ENCODE measurements at regions not wholly inside any gene's neighbourhood (a gene's known extent, or its start where the extent isn't known, plus 50 kb on each side); places are given as distances from the start of the nearest gene placed in this dataset.

GRCh38 chr20:17797161-17797560, 97.4 kb downstream of the BANF2 start:
- no peaks in the 10 kb centered on the region for H3K36me3 Mint-ChIP-seq
- H3K27ac Mint-ChIP-seq, result no peak overlapping the region
- ChIA-PET POLR2A (interaction anchor here in 1 of 2 donors (0.6 kb wide), 1 partner anchor 50 kb away, joined by 3 read pairs; no protein-coding TSS in a partner anchor), CTCF (no interaction called here)
- 7% methylated on average over 2 of the region's 3 CpGs for WGBS (ENCODE audit: insufficient coverage)
- peaks cover 5 to 9% (median 7%) of the 10 kb centered on the region in 3 donors for H3K9me3 Mint-ChIP-seq
- Histone ChIP-seq H3K36me3 (ENCODE audit: control insufficient read depth in 2 of 2, extremely low read depth in 1 of 2, insufficient read depth in 1 of 2, low read length in 1 of 2) (no peaks in the 10 kb centered on the region), H3K27ac (ENCODE audit: low read length) (no peak overlapping the region), H3K4me3 (ENCODE audit: control insufficient read depth in 1 of 2, extremely low read depth in 1 of 2, low read length in 1 of 2) (no peak overlapping the region), H3K4me1 (ENCODE audit: control insufficient read depth in 1 of 2, extremely low read depth in 1 of 2, insufficient read depth in 2 of 2, low read length in 2 of 2) (no peaks in the 10 kb centered on the region), H3K27me3 (replicated peaks in 1 of 2; ENCODE audit: control insufficient read depth in 2 of 2, extremely low read depth in 1 of 2, insufficient read depth in 2 of 2, low read length in 1 of 2) (peaks cover 0 to 4% of the 10 kb centered on the region in 2 experiments), H3K9me3 (no peaks in the 10 kb centered on the region)
- DNase-seq (no peak), ATAC-seq (replicated peaks in 1 of 4) (no peak)
- H3K4me3 Mint-ChIP-seq, result no peak overlapping the region
- peaks cover 21 to 37% of the 10 kb centered on the region in 2 donors for H3K27me3 Mint-ChIP-seq
- peaks cover 2 to 10% (median 9%) of the 10 kb centered on the region in 3 donors for H3K4me1 Mint-ChIP-seq

GRCh38 chr20:17796091-17796563, 96.4 kb downstream of the BANF2 start:
- ATAC-seq (replicated peaks in 1 of 4) (no peak), DNase-seq (no peak)
- peaks cover 2 to 10% (median 9%) of the 10 kb centered on the region in 3 donors for H3K4me1 Mint-ChIP-seq
- Histone ChIP-seq H3K9me3 (no peaks in the 10 kb centered on the region), H3K36me3 (ENCODE audit: control insufficient read depth in 2 of 2, extremely low read depth in 1 of 2, insufficient read depth in 1 of 2, low read length in 1 of 2) (no peaks in the 10 kb centered on the region), H3K27me3 (replicated peaks in 1 of 2; ENCODE audit: control insufficient read depth in 2 of 2, extremely low read depth in 1 of 2, insufficient read depth in 2 of 2, low read length in 1 of 2) (peaks cover 0 to 14% of the 10 kb centered on the region in 2 experiments), H3K4me1 (ENCODE audit: control insufficient read depth in 1 of 2, extremely low read depth in 1 of 2, insufficient read depth in 2 of 2, low read length in 2 of 2) (no peaks in the 10 kb centered on the region), H3K4me3 (ENCODE audit: control insufficient read depth in 1 of 2, extremely low read depth in 1 of 2, low read length in 1 of 2) (no peak overlapping the region), H3K27ac (ENCODE audit: low read length) (no peak overlapping the region)
- no CpG with 5 or more reads among the region's 2 CpGs for WGBS (ENCODE audit: insufficient coverage)
- peaks cover 5 to 9% (median 7%) of the 10 kb centered on the region in 3 donors for H3K9me3 Mint-ChIP-seq
- peaks cover 14 to 40% of the 10 kb centered on the region in 2 donors for H3K27me3 Mint-ChIP-seq
- H3K27ac Mint-ChIP-seq, result no peak overlapping the region
- no peaks in the 10 kb centered on the region for H3K36me3 Mint-ChIP-seq
- ChIA-PET CTCF (no interaction called here), POLR2A (no interaction called here)
- H3K4me3 Mint-ChIP-seq, result no peak overlapping the region

- DNase-seq (no peak), ATAC-seq (replicated peaks in 1 of 4) (no peak)
- H3K27me3 Mint-ChIP-seq, result peaks cover 14 to 40% of the 10 kb centered on the region in 2 donors
- H3K4me1 ChIP-seq (ENCODE audit: control insufficient read depth in 1 of 2, extremely low read depth in 1 of 2, insufficient read depth in 2 of 2, low read length in 2 of 2), result no peaks in the 10 kb centered on the region
- no peak overlapping the region for H3K27ac Mint-ChIP-seq
- H3K9me3 Mint-ChIP-seq, result peaks cover 5 to 9% (median 7%) of the 10 kb centered on the region in 3 donors
- no peaks in the 10 kb centered on the region for H3K36me3 ChIP-seq (ENCODE audit: control insufficient read depth in 2 of 2, extremely low read depth in 1 of 2, insufficient read depth in 1 of 2, low read length in 1 of 2)
- 61% methylated on average over 4 of the region's 5 CpGs for WGBS (ENCODE audit: insufficient coverage)
- no peaks in the 10 kb centered on the region for H3K9me3 ChIP-seq
- ChIA-PET CTCF (no interaction called here), POLR2A (no interaction called here)
- H3K36me3 Mint-ChIP-seq, result no peaks in the 10 kb centered on the region
- no peak overlapping the region for H3K27ac ChIP-seq (ENCODE audit: low read length)
- peaks cover 2 to 10% (median 9%) of the 10 kb centered on the region in 3 donors for H3K4me1 Mint-ChIP-seq
- no peak overlapping the region for H3K4me3 ChIP-seq (ENCODE audit: control insufficient read depth in 1 of 2, extremely low read depth in 1 of 2, low read length in 1 of 2)
- H3K4me3 Mint-ChIP-seq, result no peak overlapping the region
- peaks cover 0 to 14% of the 10 kb centered on the region in 2 experiments for H3K27me3 ChIP-seq (replicated peaks in 1 of 2; ENCODE audit: control insufficient read depth in 2 of 2, extremely low read depth in 1 of 2, insufficient read depth in 2 of 2, low read length in 1 of 2)
These were observed 95.8 kb downstream of the BANF2 start for GRCh38 chr20:17795501-17796071.

- DNase-seq, result no peak
- peaks cover 0 to 14% of the 10 kb centered on the region in 2 experiments for H3K27me3 ChIP-seq (replicated peaks in 1 of 2; ENCODE audit: control insufficient read depth in 2 of 2, extremely low read depth in 1 of 2, insufficient read depth in 2 of 2, low read length in 1 of 2)
- Mint-ChIP-seq H3K36me3 (no peaks in the 10 kb centered on the region), H3K4me3 (no peak overlapping the region), H3K9me3 (peaks cover 5 to 9% (median 7%) of the 10 kb centered on the region in 3 donors), H3K4me1 (peaks cover 2 to 10% (median 9%) of the 10 kb centered on the region in 3 donors), H3K27ac (no peak overlapping the region), H3K27me3 (peaks cover 14 to 34% of the 10 kb centered on the region in 2 donors)
- no peak overlapping the region for H3K27ac ChIP-seq (ENCODE audit: low read length)
- no peaks in the 10 kb centered on the region for H3K4me1 ChIP-seq (ENCODE audit: control insufficient read depth in 1 of 2, extremely low read depth in 1 of 2, insufficient read depth in 2 of 2, low read length in 2 of 2)
- H3K36me3 ChIP-seq (ENCODE audit: control insufficient read depth in 2 of 2, extremely low read depth in 1 of 2, insufficient read depth in 1 of 2, low read length in 1 of 2), result no peaks in the 10 kb centered on the region
- POLR2A ChIA-PET, result no interaction called here
- H3K9me3 ChIP-seq, result no peaks in the 10 kb centered on the region
- ATAC-seq (replicated peaks in 1 of 4), result no peak
- CTCF ChIA-PET, result no interaction called here
- no peak overlapping the region for H3K4me3 ChIP-seq (ENCODE audit: control insufficient read depth in 1 of 2, extremely low read depth in 1 of 2, low read length in 1 of 2)
These were observed 95.2 kb downstream of the BANF2 start for GRCh38 chr20:17795003-17795402.

- DNase-seq (no peak), ATAC-seq (replicated peaks in 1 of 4) (no peak)
- POLR2A ChIA-PET, result interaction anchor here in 1 of 2 donors (0.6 kb wide), 1 partner anchor 43 kb away, joined by 4 read pairs; no protein-coding TSS in a partner anchor
- H3K27me3 ChIP-seq (replicated peaks in 1 of 2; ENCODE audit: control insufficient read depth in 2 of 2, extremely low read depth in 1 of 2, insufficient read depth in 2 of 2, low read length in 1 of 2), result peaks cover 0 to 14% of the 10 kb centered on the region in 2 experiments
- no peak overlapping the region for H3K27ac Mint-ChIP-seq
- H3K36me3 ChIP-seq (ENCODE audit: control insufficient read depth in 2 of 2, extremely low read depth in 1 of 2, insufficient read depth in 1 of 2, low read length in 1 of 2), result no peaks in the 10 kb centered on the region
- no peak overlapping the region for H3K4me3 ChIP-seq (ENCODE audit: control insufficient read depth in 1 of 2, extremely low read depth in 1 of 2, low read length in 1 of 2)
- no peaks in the 10 kb centered on the region for H3K4me1 ChIP-seq (ENCODE audit: control insufficient read depth in 1 of 2, extremely low read depth in 1 of 2, insufficient read depth in 2 of 2, low read length in 2 of 2)
- peaks cover under 1 to 8% (median 3%) of the 10 kb centered on the region in 3 donors for H3K9me3 Mint-ChIP-seq
- peaks cover 14 to 29% of the 10 kb centered on the region in 2 donors for H3K27me3 Mint-ChIP-seq
- no peaks in the 10 kb centered on the region for H3K9me3 ChIP-seq
- no peak overlapping the region for H3K4me3 Mint-ChIP-seq
- no peak overlapping the region for H3K27ac ChIP-seq (ENCODE audit: low read length)
- H3K4me1 Mint-ChIP-seq, result peaks cover 2 to 10% (median 9%) of the 10 kb centered on the region in 3 donors
- CTCF ChIA-PET, result no interaction called here
- 77% methylated on average over 3 of the region's 3 CpGs for WGBS (ENCODE audit: insufficient coverage)
- no peaks in the 10 kb centered on the region for H3K36me3 Mint-ChIP-seq
These were observed 94.6 kb downstream of the BANF2 start for GRCh38 chr20:17794400-17794799.

GRCh38 chr20:17793986-17794385, 94.2 kb downstream of the BANF2 start:
- no peaks in the 10 kb centered on the region for H3K36me3 Mint-ChIP-seq
- no peak for DNase-seq
- H3K27me3 Mint-ChIP-seq, result peaks cover 14 to 25% of the 10 kb centered on the region in 2 donors
- Histone ChIP-seq H3K27me3 (replicated peaks in 1 of 2; ENCODE audit: control insufficient read depth in 2 of 2, extremely low read depth in 1 of 2, insufficient read depth in 2 of 2, low read length in 1 of 2) (peaks cover 0 to 14% of the 10 kb centered on the region in 2 experiments), H3K4me3 (ENCODE audit: control insufficient read depth in 1 of 2, extremely low read depth in 1 of 2, low read length in 1 of 2) (no peak overlapping the region), H3K36me3 (ENCODE audit: control insufficient read depth in 2 of 2, extremely low read depth in 1 of 2, insufficient read depth in 1 of 2, low read length in 1 of 2) (no peaks in the 10 kb centered on the region), H3K9me3 (no peaks in the 10 kb centered on the region), H3K4me1 (ENCODE audit: control insufficient read depth in 1 of 2, extremely low read depth in 1 of 2, insufficient read depth in 2 of 2, low read length in 2 of 2) (no peaks in the 10 kb centered on the region), H3K27ac (ENCODE audit: low read length) (no peak overlapping the region)
- ChIA-PET POLR2A (interaction anchor here in 1 of 2 donors (0.6 kb wide), 1 partner anchor 44 kb away, joined by 4 read pairs; no protein-coding TSS in a partner anchor), CTCF (no interaction called here)
- peaks cover 2 to 10% (median 9%) of the 10 kb centered on the region in 3 donors for H3K4me1 Mint-ChIP-seq
- WGBS (ENCODE audit: insufficient coverage), result 100% methylated on average over 2 of the region's 2 CpGs
- H3K27ac Mint-ChIP-seq, result no peak overlapping the region
- H3K4me3 Mint-ChIP-seq, result no peak overlapping the region
- ATAC-seq (replicated peaks in 1 of 4), result no peak
- H3K9me3 Mint-ChIP-seq, result peaks cover 0 to 4% (median 3%) of the 10 kb centered on the region in 3 donors
